Bronchial epithelial cell (primary cell): ENCODE measurements at regions not wholly inside any gene's neighbourhood (a gene's known extent, or its start where the extent isn't known, plus 50 kb on each side); places are given as distances from the start of the nearest gene placed in this dataset.
A peak's percentile ranks its signal among the peaks of the same experiment; 100 is the strongest.

Source experiments
- DNase-seq: peaks from one replicate; pipeline ENCODE4 v3.0.0-alpha.2; 2010; ENCODE audit warnings: low read depth
- FAIRE-seq: peaks from 2 replicates; lab custom pipeline; 2011; peaks lifted over from hg19 to GRCh38; lab: Jason Lieb, UNC
- H3K27me3 ChIP-seq: 2 replicates; pipeline ENCODE4 v1.5.1; 2011; ENCODE audit warnings: low read length; ENCODE audit not compliant: control insufficient read depth, insufficient read depth
- H3K36me3 ChIP-seq: 2 replicates; pipeline ENCODE4 v1.5.1; 2011; ENCODE audit warnings: low read length; ENCODE audit not compliant: control insufficient read depth, insufficient read depth
- H3K4me3 ChIP-seq: 2 replicates; pipeline ENCODE4 v1.5.1; 2011; ENCODE audit warnings: mild to moderate bottlenecking, low read depth, low read length, control low read depth
- CTCF ChIP-seq: IDR thresholded peaks from 2 replicates; pipeline ENCODE4 v1.5.1; 2011; ENCODE audit warnings: mild to moderate bottlenecking, moderate library complexity, low read length, control low read depth, inconsistent platforms; ENCODE audit not compliant: insufficient read depth, severe bottlenecking

GRCh38 chr2:128424406-128425171, 105.9 kb upstream of the HS6ST1 start:
- Histone ChIP-seq H3K27me3 (no peaks in the 10 kb centered on the region), H3K36me3 (no peaks in the 10 kb centered on the region), H3K4me3 (no peak overlapping the region)
- DNase-seq: no peak
- no peak for TF ChIP-seq CTCF
- peak; percentile 28 for FAIRE-seq

GRCh38 chr2:128425216-128425615, 106.5 kb upstream of the HS6ST1 start:
- FAIRE-seq: no peak
- no peaks in the 10 kb centered on the region for H3K36me3 ChIP-seq
- no peak for TF ChIP-seq CTCF
- no peaks in the 10 kb centered on the region for H3K27me3 ChIP-seq
- no peak overlapping the region for H3K4me3 ChIP-seq
- DNase-seq: no peak

GRCh38 chr2:128425731-128426620, 107.3 kb upstream of the HS6ST1 start:
- TF ChIP-seq CTCF: no peak
- DNase-seq: peak; percentile 18
- no peaks in the 10 kb centered on the region for H3K36me3 ChIP-seq
- H3K4me3 ChIP-seq: no peak overlapping the region
- no peak for FAIRE-seq
- H3K27me3 ChIP-seq: no peaks in the 10 kb centered on the region

GRCh38 chr2:128427413-128427755, 108.7 kb upstream of the HS6ST1 start:
- TF ChIP-seq CTCF: no peak
- no peak overlapping the region for H3K4me3 ChIP-seq
- FAIRE-seq: no peak
- no peaks in the 10 kb centered on the region for H3K36me3 ChIP-seq
- no peaks in the 10 kb centered on the region for H3K27me3 ChIP-seq
- DNase-seq: no peak

- DNase-seq (no peak), FAIRE-seq (no peak)
- Histone ChIP-seq H3K36me3 (no peaks in the 10 kb centered on the region), H3K27me3 (no peaks in the 10 kb centered on the region), H3K4me3 (no peak overlapping the region)
- TF ChIP-seq CTCF: no peak
These were observed 109.7 kb upstream of the HS6ST1 start for GRCh38 chr2:128428415-128428814.
